ENCODE measurements at regions not wholly inside any gene's neighbourhood (a gene's known extent, or its start where the extent isn't known, plus 50 kb on each side); places are given as distances from the start of the nearest gene placed in this dataset.
A peak's percentile ranks its signal among the peaks of the same experiment; 100 is the strongest.

GRCh38 chr15:60096157-60096556 lies 92.0 kb downstream of the FOXB1 start:
- no peaks in the 10 kb centered on the region for H3K4me1 ChIP-seq
- intact Hi-C loops (cut with DNase I), result no loop called here
- no peak overlapping the region for H3K27ac ChIP-seq (replicated peaks in 1 of 4)
- no peak overlapping the region for H3K4me3 ChIP-seq
- H3K27me3 ChIP-seq, result peaks cover 0 to 46% (median 0%) of the 10 kb centered on the region in 4 donors
- peaks cover 0 to 8% (median 2%) of the 10 kb centered on the region in 4 donors for H3K9me3 ChIP-seq
- 84% methylated on average over 4 of the region's 4 CpGs for WGBS
- no peaks in the 10 kb centered on the region for H3K36me3 ChIP-seq
- no peak for DNase-seq (ENCODE audit: extremely low spot score)
- TF ChIP-seq POLR2A (IDR thresholded peaks at IDR 0.05; ENCODE audit: low read depth) (no peak), POLR2AphosphoS5 (IDR thresholded peaks at IDR 0.05) (no peak), CTCF (IDR thresholded peaks at IDR 0.05) (no peak), EP300 (IDR thresholded peaks at IDR 0.05) (no peak)

DNA sequence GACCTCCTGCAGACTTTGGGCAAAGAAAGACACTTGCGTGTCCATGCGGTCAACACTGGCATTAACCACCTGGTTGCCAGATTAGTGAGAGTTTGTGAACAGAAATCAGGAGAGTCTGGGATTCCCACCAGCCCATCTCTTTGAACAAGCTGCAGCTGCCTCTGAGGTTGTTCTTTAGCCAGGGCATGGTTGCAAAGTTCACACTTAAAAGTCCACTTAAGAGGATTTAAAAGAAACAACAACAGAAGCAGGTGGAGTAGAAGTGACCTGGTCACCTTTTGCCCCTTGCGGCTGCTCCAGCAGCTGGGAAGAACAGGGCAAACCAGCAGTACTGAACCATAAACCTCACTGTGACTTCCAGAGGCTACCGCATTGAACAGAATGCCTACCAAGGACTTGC lies 97.3 kb downstream of the FOXB1 start:
- Histone ChIP-seq H3K4me3 (no peak overlapping the region), H3K36me3 (no peaks in the 10 kb centered on the region), H3K27me3 (peaks cover 0 to 36% (median 0%) of the 10 kb centered on the region in 4 donors), H3K9me3 (peaks cover 0 to 8% (median 2%) of the 10 kb centered on the region in 4 donors), H3K27ac (replicated peaks in 1 of 4) (no peak overlapping the region), H3K4me1 (no peaks in the 10 kb centered on the region)
- intact Hi-C loops (cut with DNase I), result no loop called here
- DNase-seq (ENCODE audit: extremely low spot score), result no peak
- 76% methylated on average over 4 of the region's 4 CpGs for WGBS
- TF ChIP-seq POLR2A (IDR thresholded peaks at IDR 0.05; ENCODE audit: low read depth) (no peak), POLR2AphosphoS5 (IDR thresholded peaks at IDR 0.05) (no peak), CTCF (IDR thresholded peaks at IDR 0.05) (no peak), EP300 (IDR thresholded peaks at IDR 0.05) (no peak)

DNA sequence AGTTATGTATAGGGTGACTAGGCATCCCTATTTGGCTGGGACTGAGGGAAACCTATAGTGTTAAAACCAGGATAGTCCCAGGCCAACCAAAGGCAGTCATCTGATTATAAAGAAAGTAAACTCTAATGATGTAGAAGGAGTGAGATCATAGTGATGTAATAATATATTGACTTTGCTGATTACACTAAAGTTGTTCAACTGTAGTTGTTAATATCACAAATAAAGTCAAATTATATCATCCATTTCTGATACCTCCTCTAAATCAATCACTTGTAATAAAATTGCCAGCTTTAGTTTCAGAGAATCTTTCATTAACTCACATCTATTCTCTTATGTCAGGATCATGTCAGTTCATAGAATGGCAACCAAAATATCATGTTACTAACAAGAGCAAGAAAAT lies 98.6 kb downstream of the FOXB1 start:
- H3K27ac ChIP-seq (replicated peaks in 1 of 4), result no peak overlapping the region
- TF ChIP-seq EP300 (IDR thresholded peaks at IDR 0.05), result no peak
- no peaks in the 10 kb centered on the region for H3K9me3 ChIP-seq
- no peak overlapping the region for H3K4me3 ChIP-seq
- DNase-seq (ENCODE audit: extremely low spot score), result no peak
- H3K36me3 ChIP-seq, result no peaks in the 10 kb centered on the region
- intact Hi-C loops (cut with DNase I), result no loop called here
- no peaks in the 10 kb centered on the region for H3K4me1 ChIP-seq
- H3K27me3 ChIP-seq, result peaks cover 0 to 29% (median 0%) of the 10 kb centered on the region in 4 donors

DNA sequence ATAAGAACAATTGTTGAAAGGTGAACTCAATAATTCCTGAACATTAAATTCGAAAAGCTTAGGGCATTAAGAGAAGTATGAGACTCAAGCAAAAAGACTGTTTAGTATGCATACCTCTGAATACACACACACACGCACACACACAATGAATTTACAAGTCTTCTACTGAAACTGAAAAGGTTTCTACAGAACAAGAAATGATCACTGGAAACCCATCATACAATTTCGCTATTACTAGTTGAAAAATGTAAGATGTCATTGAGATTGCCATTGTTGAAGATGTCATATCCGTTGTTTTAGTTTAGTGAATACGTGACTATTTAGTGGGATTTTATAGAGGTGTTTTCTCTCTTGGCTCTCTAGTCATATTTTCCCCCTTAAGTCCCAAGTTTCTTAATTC lies 106.8 kb downstream of the FOXB1 start:
- Histone ChIP-seq H3K9me3 (no peaks in the 10 kb centered on the region), H3K36me3 (no peaks in the 10 kb centered on the region), H3K4me1 (no peaks in the 10 kb centered on the region), H3K27me3 (peaks cover 0 to 20% (median 0%) of the 10 kb centered on the region in 4 donors), H3K27ac (replicated peaks in 1 of 4) (no peak overlapping the region), H3K4me3 (no peak overlapping the region)
- DNase-seq (ENCODE audit: extremely low spot score), result no peak
- intact Hi-C loops (cut with DNase I), result no loop called here
- no peak for TF ChIP-seq POLR2A (IDR thresholded peaks at IDR 0.05; ENCODE audit: low read depth)
- TF ChIP-seq EP300 (IDR thresholded peaks at IDR 0.05), result no peak
- no peak for TF ChIP-seq CTCF (IDR thresholded peaks at IDR 0.05)
- TF ChIP-seq POLR2AphosphoS5 (IDR thresholded peaks at IDR 0.05), result no peak
- 88% methylated on average over 5 of the region's 5 CpGs for WGBS

DNA sequence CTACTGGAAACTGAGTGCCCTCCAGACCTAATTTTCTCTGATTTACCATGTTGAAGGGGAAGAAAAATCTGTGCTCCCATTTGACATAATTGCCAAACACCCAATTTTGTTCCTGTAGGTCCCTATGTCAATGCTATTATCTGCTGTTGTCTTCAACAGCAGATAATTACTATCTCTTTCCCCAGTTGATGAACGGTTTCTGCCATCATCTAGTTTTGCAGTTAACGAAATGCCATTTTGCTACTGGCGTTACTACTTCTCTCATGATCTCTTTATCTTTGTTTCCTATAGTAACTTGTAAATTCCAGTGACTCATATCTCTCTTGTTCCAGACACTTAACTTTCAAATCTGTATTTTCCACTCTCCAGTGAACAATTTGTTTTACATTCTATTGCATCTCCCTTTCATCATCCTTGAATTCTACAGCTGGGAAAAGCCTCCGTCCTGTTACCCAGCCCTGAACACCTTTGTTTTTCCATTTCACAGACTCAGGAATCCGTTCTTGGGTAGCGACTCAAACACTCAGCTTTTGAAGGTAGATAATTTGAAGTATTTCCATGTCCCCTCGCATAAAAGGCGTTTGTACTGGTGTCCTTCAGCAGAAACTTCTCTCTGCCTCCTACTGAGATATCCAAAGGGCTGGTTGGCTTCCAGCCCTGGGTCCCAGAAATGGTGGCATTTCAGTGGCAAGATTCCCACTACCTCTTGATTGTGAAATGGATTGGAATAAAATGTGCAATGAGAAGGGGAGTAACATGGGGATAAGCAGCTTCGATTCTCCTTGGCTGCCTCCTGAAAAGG lies 111.7 kb downstream of the FOXB1 start:
- H3K36me3 ChIP-seq, result no peaks in the 10 kb centered on the region
- no peak overlapping the region for H3K4me3 ChIP-seq
- 74% methylated on average over 9 of the region's 9 CpGs for WGBS
- H3K4me1 ChIP-seq, result no peaks in the 10 kb centered on the region
- peak; percentile 62 for DNase-seq (ENCODE audit: extremely low spot score)
- H3K27ac ChIP-seq (replicated peaks in 1 of 4), result no peak overlapping the region
- TF ChIP-seq POLR2A (IDR thresholded peaks at IDR 0.05; ENCODE audit: low read depth) (no peak), CTCF (IDR thresholded peaks at IDR 0.05) (no peak), EP300 (IDR thresholded peaks at IDR 0.05) (no peak), POLR2AphosphoS5 (IDR thresholded peaks at IDR 0.05) (no peak)
- peaks cover 0 to 50% (median 0%) of the 10 kb centered on the region in 4 donors for H3K27me3 ChIP-seq
- intact Hi-C loops (cut with DNase I), result no loop called here
- no peaks in the 10 kb centered on the region for H3K9me3 ChIP-seq
